GM12872 (cell line): ENCODE measurements at regions not wholly inside any gene's neighbourhood (a gene's known extent, or its start where the extent isn't known, plus 50 kb on each side); places are given as distances from the start of the nearest gene placed in this dataset.

Source experiments
- CTCF ChIP-seq: IDR thresholded peaks from 3 replicates; pipeline ENCODE4 v1.5.1; 2011; ENCODE audit warnings: low read depth, mild to moderate bottlenecking, low read length, moderate library complexity; ENCODE audit not compliant: insufficient read depth

GRCh38 chr5:30802961-30803705 lies 390.4 kb upstream of the CDH6 start:
- no peak for TF ChIP-seq CTCF

- TF ChIP-seq CTCF = no peak
These were observed 411.8 kb upstream of the CDH6 start for GRCh38 chr5:30781643-30782042.

- TF ChIP-seq CTCF = no peak
These were observed 425.3 kb upstream of the CDH6 start for GRCh38 chr5:30768056-30768690.

GRCh38 chr5:30765706-30766105 lies 427.8 kb upstream of the CDH6 start:
- no peak for TF ChIP-seq CTCF

GRCh38 chr5:30765227-30765626 lies 428.3 kb upstream of the CDH6 start:
- no peak for TF ChIP-seq CTCF

GRCh38 chr5:30764704-30765103 lies 428.8 kb upstream of the CDH6 start:
- no peak for TF ChIP-seq CTCF

GRCh38 chr5:30759731-30760130 lies 433.8 kb upstream of the CDH6 start:
- TF ChIP-seq CTCF = no peak
